Erythroblast (primary cell): ENCODE measurements at regions not wholly inside any gene's neighbourhood (a gene's known extent, or its start where the extent isn't known, plus 50 kb on each side); places are given as distances from the start of the nearest gene placed in this dataset.

ENCODE experiments used
- GATA1 ChIP-seq: IDR thresholded peaks from 2 replicates; pipeline ENCODE4 v1.6.1; 2011; ENCODE audit warnings: low read depth, mild to moderate bottlenecking, control low read depth, low read length, moderate library complexity
- POLR2A ChIP-seq: IDR thresholded peaks from 2 replicates; pipeline ENCODE4 v1.6.1; 2011; ENCODE audit warnings: mild to moderate bottlenecking, low read length

GRCh38 chr7:118696879-118697278 is 472.4 kb downstream of the ANKRD7 start:
- no peak for TF ChIP-seq POLR2A
- no peak for TF ChIP-seq GATA1
